ENCODE measurements at regions not wholly inside any gene's neighbourhood (a gene's known extent, or its start where the extent isn't known, plus 50 kb on each side); places are given as distances from the start of the nearest gene placed in this dataset.
"Not testable (repeated sequence)": the region's sequence is repeated elsewhere in the genome, so short reads cannot be mapped to it uniquely, and the experiment has no call there.

GRCh38 chr6:119830494-119831295 lies 481.1 kb upstream of the MAN1A1 start:
- intact Hi-C loops (cut with DNase I, micrococcal nuclease), result no loop called here
- no peak for DNase-seq
- no peak for ATAC-seq

GRCh38 chr6:119830069-119830468 lies 480.5 kb upstream of the MAN1A1 start:
- intact Hi-C loops (cut with DNase I, micrococcal nuclease), result no loop called here
- DNase-seq (no peak), ATAC-seq (no peak)

- DNase-seq; ATAC-seq; intact Hi-C loops (cut with DNase I, micrococcal nuclease): not testable (repeated sequence)
These were observed 479.9 kb upstream of the MAN1A1 start for GRCh38 chr6:119829499-119829898.

- DNase-seq (no peak), ATAC-seq (no peak)
- intact Hi-C loops (cut with DNase I, micrococcal nuclease), result no loop called here
These were observed 479.4 kb upstream of the MAN1A1 start for GRCh38 chr6:119829006-119829405.

GRCh38 chr6:119821380-119821779 lies 471.8 kb upstream of the MAN1A1 start:
- ATAC-seq, result no peak
- DNase-seq, result no peak
- intact Hi-C loops (cut with DNase I, micrococcal nuclease), result no loop called here

- intact Hi-C loops (cut with DNase I, micrococcal nuclease), result no loop called here
- ATAC-seq (no peak), DNase-seq (no peak)
These were observed 469.3 kb upstream of the MAN1A1 start for GRCh38 chr6:119818876-119819275.

- ATAC-seq (no peak), DNase-seq (no peak)
- intact Hi-C loops (cut with DNase I, micrococcal nuclease), result no loop called here
These were observed 465.2 kb upstream of the MAN1A1 start for GRCh38 chr6:119814609-119815400.

- intact Hi-C loops (cut with DNase I, micrococcal nuclease), result no loop called here
- ATAC-seq, result no peak
These were observed 452.9 kb upstream of the MAN1A1 start for GRCh38 chr6:119802464-119802863.

GRCh38 chr6:119801056-119801455 lies 451.5 kb upstream of the MAN1A1 start:
- no peak for DNase-seq

More at GRCh38 chr6:119802464-119802863, 452.9 kb upstream of the MAN1A1 start:
- DNase-seq, result no peak

GRCh38 chr6:119800526-119800925 lies 451.0 kb upstream of the MAN1A1 start:
- DNase-seq (no peak), ATAC-seq (no peak)
- intact Hi-C loops (cut with DNase I, micrococcal nuclease), result no loop called here

More at GRCh38 chr6:119801056-119801455, 451.5 kb upstream of the MAN1A1 start:
- peak; percentile 68 for ATAC-seq
- intact Hi-C loops (cut with DNase I, micrococcal nuclease), result no loop called here

- no peak for DNase-seq
- intact Hi-C loops (cut with DNase I, micrococcal nuclease), result no loop called here
- no peak for ATAC-seq
These were observed 450.3 kb upstream of the MAN1A1 start for GRCh38 chr6:119799596-119800509.

GRCh38 chr6:119791736-119792135 lies 442.2 kb upstream of the MAN1A1 start:
- ATAC-seq (no peak), DNase-seq (no peak)
- intact Hi-C loops (cut with DNase I, micrococcal nuclease), result no loop called here

GRCh38 chr6:119781365-119781764 lies 431.8 kb upstream of the MAN1A1 start:
- intact Hi-C loops (cut with DNase I, micrococcal nuclease), result no loop called here
- ATAC-seq (no peak), DNase-seq (no peak)

GRCh38 chr6:119768201-119768600 lies 418.6 kb upstream of the MAN1A1 start:
- DNase-seq, result no peak
- intact Hi-C loops (cut with DNase I, micrococcal nuclease), result no loop called here
- no peak for ATAC-seq

GRCh38 chr6:119764927-119765681 lies 415.5 kb upstream of the MAN1A1 start:
- intact Hi-C loops (cut with DNase I, micrococcal nuclease), result no loop called here
- no peak for DNase-seq
- no peak for ATAC-seq

- ATAC-seq, result no peak
- DNase-seq, result no peak
- intact Hi-C loops (cut with DNase I, micrococcal nuclease), result no loop called here
These were observed 410.5 kb upstream of the MAN1A1 start for GRCh38 chr6:119760046-119760445.

- ATAC-seq, result no peak
- DNase-seq, result no peak
- intact Hi-C loops (cut with DNase I, micrococcal nuclease), result no loop called here
These were observed 408.8 kb upstream of the MAN1A1 start for GRCh38 chr6:119758385-119758784.

GRCh38 chr6:119757467-119757866 lies 407.9 kb upstream of the MAN1A1 start:
- intact Hi-C loops (cut with DNase I, micrococcal nuclease), result no loop called here
- no peak for ATAC-seq
- DNase-seq, result no peak
